Right lobe of liver (tissue), 6 donors: ENCODE measurements at regions not wholly inside any gene's neighbourhood (a gene's known extent, or its start where the extent isn't known, plus 50 kb on each side); places are given as distances from the start of the nearest gene placed in this dataset.

Experiments used
- ATAC-seq, 4 donors: fragments of 200-7000 bp; cut with Tn5 transposase; one replicate each; pipeline ENCODE4 v1.9.1; 2020; ENCODE audit warnings: mild to moderate bottlenecking in 4 of 4, moderate library complexity in 4 of 4
- DNase-seq, 3 donors: peaks; one replicate each; pipeline ENCODE4 v3.0.0-alpha.2; 2020
- H3K27ac ChIP-seq, 3 donors: fragments of 200-600 bp; one replicate each; pipeline ENCODE4 v1.8.0; 2022
- H3K27me3 ChIP-seq, 2 donors: fragments of 200-600 bp; one replicate each; pipeline ENCODE4 v1.8.0; 2022
- H3K36me3 ChIP-seq, 4 donors: fragments of 200-600 bp; sonication (generic) in 1 of 4; one replicate each; pipeline versions ENCODE4 v1.5.1 to v1.8.0; 2017 to 2022; ENCODE audit warnings: control low read depth in 1 of 4
- H3K4me1 ChIP-seq, 4 donors: fragments of 200-600 bp; sonication (generic) in 1 of 4; one replicate each; pipeline versions ENCODE4 v1.5.1 to v1.8.0; 2017 to 2022; ENCODE audit warnings: control low read depth in 1 of 4
- H3K4me3 ChIP-seq, 3 donors: fragments of 200-600 bp; one replicate each; pipeline ENCODE4 v1.8.0; 2022
- H3K9me3 ChIP-seq, 4 donors: fragments of 200-600 bp; sonication (generic) in 1 of 4; one replicate each; pipeline versions ENCODE4 v1.5.1 to v1.8.0; 2017 to 2022; ENCODE audit warnings: control low read depth in 1 of 4
- POLR2A ChIP-seq: fragments of 450-650 bp; IDR thresholded peaks from one replicate; pipeline ENCODE4 v1.6.1; 2017; ENCODE audit warnings: antibody characterized with exemption, mild to moderate bottlenecking
- WGBS: methylation state at CpG from one replicate; pipeline ENCODE4 v1.1.6; 2018; ENCODE audit warnings: low coverage, low lambda C conversion rate; ENCODE audit not compliant: insufficient coverage; ENCODE audit errors: missing lambda C conversion rate; 5-methylcytosine and 5-hydroxymethylcytosine counted together
- intact Hi-C, 2 donors: fragments of 100-400 bp; cut with DNase I; formaldehyde crosslinking; loops; one replicate each; pipeline versions ENCODE4 v1.11.2 to v1.14.1; 2022
- TF ChIP-seq, protein P1 (sequence below), 4 donors: fragments of 200-600 bp in 3 of 4; fragments of 450-650 bp in 1 of 4; IDR thresholded peaks; one replicate each; pipeline versions ENCODE4 v1.5.1 to v1.8.0; 2016 to 2022; ENCODE audit warnings: antibody characterized with exemption in 4 of 4, mild to moderate bottlenecking in 2 of 4
- donor health status: DM: no; HTN: yes; CAD: no.
- donor health status: DM: no; HTN: no; CAD: no.
- donor health status: DM: no; HTN: no; CAD: no.
- donor health status: DM: no; HTN: yes; CAD: no.
- donor health status: DM: no; HTN: yes; CAD: no.

DNA sequence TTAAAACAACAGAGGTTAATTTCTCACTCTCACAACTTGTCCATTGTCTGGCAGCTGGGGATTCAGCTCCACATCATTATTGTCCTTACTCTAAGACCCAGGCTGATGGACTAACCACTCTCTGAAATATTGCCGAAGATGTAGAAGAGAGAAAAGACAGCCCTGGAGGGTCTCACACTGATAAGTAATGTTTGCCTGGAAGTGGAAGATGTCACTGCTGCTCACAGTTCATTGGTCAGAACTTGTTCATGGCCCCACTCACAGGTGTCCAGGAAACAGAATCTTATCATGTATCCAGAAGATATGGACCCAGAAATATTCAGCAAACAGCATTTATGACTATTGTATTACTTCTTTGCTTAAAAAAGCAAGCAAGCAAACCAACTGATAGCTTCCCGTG is 62.2 kb upstream of the LPP start:
- 60% methylated on average over 2 of the region's 2 CpGs for whole genome bisulfite sequencing

DNA sequence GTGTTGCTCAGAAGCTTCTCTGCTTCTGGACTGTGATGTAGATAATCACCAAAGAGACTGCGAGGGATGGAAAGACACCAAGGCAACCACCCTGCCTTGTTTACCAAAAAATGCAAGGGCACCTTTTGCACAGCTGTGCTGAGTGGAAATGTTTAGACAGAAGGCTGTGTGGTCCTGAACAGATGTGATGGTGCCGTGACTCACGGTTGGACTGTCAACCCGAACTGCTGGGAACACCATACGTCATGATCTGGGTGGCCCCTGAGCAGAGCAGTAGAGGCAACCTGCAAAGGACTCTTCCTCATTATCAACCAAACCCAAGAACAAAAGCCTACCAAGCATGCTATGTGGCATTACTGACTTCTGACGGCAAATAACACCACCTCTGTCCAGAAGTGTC is 61.3 kb upstream of the LPP start:
- 87% methylated on average over 6 of the region's 6 CpGs for WGBS
- intact Hi-C loops, result no loop called here
- no peak overlapping the region for H3K27ac ChIP-seq
- H3K4me1 ChIP-seq, result no peaks in the 10 kb centered on the region
- no peaks in the 10 kb centered on the region for H3K36me3 ChIP-seq
- no peak for TF ChIP-seq POLR2A
- TF ChIP-seq, protein P1, sequence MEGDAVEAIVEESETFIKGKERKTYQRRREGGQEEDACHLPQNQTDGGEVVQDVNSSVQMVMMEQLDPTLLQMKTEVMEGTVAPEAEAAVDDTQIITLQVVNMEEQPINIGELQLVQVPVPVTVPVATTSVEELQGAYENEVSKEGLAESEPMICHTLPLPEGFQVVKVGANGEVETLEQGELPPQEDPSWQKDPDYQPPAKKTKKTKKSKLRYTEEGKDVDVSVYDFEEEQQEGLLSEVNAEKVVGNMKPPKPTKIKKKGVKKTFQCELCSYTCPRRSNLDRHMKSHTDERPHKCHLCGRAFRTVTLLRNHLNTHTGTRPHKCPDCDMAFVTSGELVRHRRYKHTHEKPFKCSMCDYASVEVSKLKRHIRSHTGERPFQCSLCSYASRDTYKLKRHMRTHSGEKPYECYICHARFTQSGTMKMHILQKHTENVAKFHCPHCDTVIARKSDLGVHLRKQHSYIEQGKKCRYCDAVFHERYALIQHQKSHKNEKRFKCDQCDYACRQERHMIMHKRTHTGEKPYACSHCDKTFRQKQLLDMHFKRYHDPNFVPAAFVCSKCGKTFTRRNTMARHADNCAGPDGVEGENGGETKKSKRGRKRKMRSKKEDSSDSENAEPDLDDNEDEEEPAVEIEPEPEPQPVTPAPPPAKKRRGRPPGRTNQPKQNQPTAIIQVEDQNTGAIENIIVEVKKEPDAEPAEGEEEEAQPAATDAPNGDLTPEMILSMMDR (IDR thresholded peaks at IDR 0.05), result no peak
- no peak for DNase-seq
- no peak for ATAC-seq
- H3K9me3 ChIP-seq, result no peaks in the 10 kb centered on the region
- no peaks in the 10 kb centered on the region for H3K27me3 ChIP-seq
- no peak overlapping the region for H3K4me3 ChIP-seq

More for the DNA sequence above, 62.2 kb upstream of the LPP start:
- Histone ChIP-seq H3K4me3 (no peak overlapping the region), H3K27me3 (no peaks in the 10 kb centered on the region), H3K36me3 (no peaks in the 10 kb centered on the region), H3K9me3 (no peaks in the 10 kb centered on the region), H3K4me1 (no peaks in the 10 kb centered on the region), H3K27ac (no peak overlapping the region)
- TF ChIP-seq, protein P1 (IDR thresholded peaks at IDR 0.05), result no peak
- TF ChIP-seq POLR2A, result no peak
- intact Hi-C loops, result no loop called here
- no peak for DNase-seq
- ATAC-seq, result no peak

DNA sequence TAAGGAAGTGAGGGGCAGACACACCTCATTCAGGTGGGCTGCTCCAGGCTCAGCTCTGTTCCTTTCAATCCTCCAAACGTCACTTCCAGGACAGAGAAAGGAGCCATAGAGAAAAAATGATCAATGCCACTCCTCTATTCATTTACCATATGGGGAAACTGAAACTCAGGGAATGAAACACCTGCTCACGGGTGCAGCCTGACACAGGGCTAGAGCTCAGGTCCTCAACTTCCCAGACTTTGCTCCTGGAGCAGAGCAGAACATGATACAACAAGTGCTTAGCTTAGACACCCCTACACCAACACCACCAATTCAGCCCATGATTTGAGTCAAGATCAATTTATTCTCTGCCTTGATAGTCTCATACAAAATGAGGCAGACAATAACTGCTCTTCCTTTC is 58.5 kb upstream of the LPP start:
- Histone ChIP-seq H3K27me3 (no peaks in the 10 kb centered on the region), H3K4me1 (no peaks in the 10 kb centered on the region), H3K4me3 (no peak overlapping the region), H3K27ac (no peak overlapping the region), H3K36me3 (no peaks in the 10 kb centered on the region), H3K9me3 (no peaks in the 10 kb centered on the region)
- no peak for ATAC-seq
- TF ChIP-seq, protein P1 (IDR thresholded peaks at IDR 0.05), result no peak
- TF ChIP-seq POLR2A, result no peak
- WGBS, result 49% methylated on average over 2 of the region's 2 CpGs
- no peak for DNase-seq
- intact Hi-C loops, result no loop called here

DNA sequence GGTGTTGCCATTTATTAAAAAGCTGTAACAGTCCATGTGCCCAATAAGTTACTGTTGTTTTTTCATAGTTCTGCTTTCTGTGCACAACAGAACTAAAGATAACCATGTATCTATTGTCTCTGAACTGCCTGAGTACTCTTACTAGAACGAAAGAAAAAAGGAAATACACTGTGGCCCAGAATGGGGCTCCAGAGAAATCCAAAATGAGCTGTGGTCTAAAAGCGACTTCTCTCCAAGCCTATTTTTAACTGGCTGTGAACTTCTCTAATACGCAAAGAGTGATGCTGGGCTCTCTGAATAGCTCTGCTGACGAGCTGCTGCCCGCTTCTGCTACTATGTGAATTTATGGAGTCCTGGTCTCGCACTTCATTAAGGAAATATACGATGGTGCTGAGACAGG is 56.2 kb upstream of the LPP start:
- no peaks in the 10 kb centered on the region for H3K27me3 ChIP-seq
- H3K4me1 ChIP-seq, result no peaks in the 10 kb centered on the region
- DNase-seq (no peak), ATAC-seq (no peak)
- intact Hi-C loops, result no loop called here
- no peak overlapping the region for H3K27ac ChIP-seq
- H3K36me3 ChIP-seq, result no peaks in the 10 kb centered on the region
- no peak overlapping the region for H3K4me3 ChIP-seq
- TF ChIP-seq, protein P1 (IDR thresholded peaks at IDR 0.05), result no peak
- TF ChIP-seq POLR2A, result no peak
- 55% methylated on average over 7 of the region's 7 CpGs for WGBS
- H3K9me3 ChIP-seq, result no peaks in the 10 kb centered on the region

DNA sequence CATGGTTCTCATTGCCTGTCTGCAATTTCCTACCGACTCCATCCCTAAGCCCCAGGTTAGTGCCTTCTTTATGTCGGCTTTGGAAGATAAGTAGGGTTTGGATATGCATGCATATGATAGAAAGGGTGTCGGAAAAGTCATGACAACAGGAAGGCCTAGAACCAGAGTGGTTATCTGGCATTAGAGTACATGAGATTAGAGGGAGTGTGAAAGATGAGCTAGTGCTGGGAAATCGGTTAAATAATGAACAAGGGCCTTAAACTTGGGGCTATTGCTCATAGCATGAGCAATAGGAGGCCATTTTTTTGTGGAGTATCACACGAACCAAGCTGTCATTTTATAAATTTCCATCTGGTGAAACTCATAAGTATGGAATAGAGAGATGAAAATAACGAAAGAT is 54.0 kb upstream of the LPP start:
- 86% methylated on average over 6 of the region's 6 CpGs for WGBS
- no peak overlapping the region for H3K4me3 ChIP-seq
- DNase-seq (no peak), ATAC-seq (no peak)
- intact Hi-C loops, result no loop called here
- H3K9me3 ChIP-seq, result no peaks in the 10 kb centered on the region
- H3K27me3 ChIP-seq, result no peaks in the 10 kb centered on the region
- no peak for TF ChIP-seq POLR2A
- TF ChIP-seq, protein P1 (IDR thresholded peaks at IDR 0.05), result no peak
- H3K36me3 ChIP-seq, result no peaks in the 10 kb centered on the region
- H3K27ac ChIP-seq, result no peak overlapping the region
- no peaks in the 10 kb centered on the region for H3K4me1 ChIP-seq
